Fibroblast of skin of left quadriceps (primary cell): ENCODE measurements at regions not wholly inside any gene's neighbourhood (a gene's known extent, or its start where the extent isn't known, plus 50 kb on each side); places are given as distances from the start of the nearest gene placed in this dataset.

ENCODE experiments used
- DNase-seq, 2 experiments: peaks; one replicate each; pipeline ENCODE4 v3.0.0-alpha.2; 2013; ENCODE audit warnings: low read depth in 2 of 2

DNA sequence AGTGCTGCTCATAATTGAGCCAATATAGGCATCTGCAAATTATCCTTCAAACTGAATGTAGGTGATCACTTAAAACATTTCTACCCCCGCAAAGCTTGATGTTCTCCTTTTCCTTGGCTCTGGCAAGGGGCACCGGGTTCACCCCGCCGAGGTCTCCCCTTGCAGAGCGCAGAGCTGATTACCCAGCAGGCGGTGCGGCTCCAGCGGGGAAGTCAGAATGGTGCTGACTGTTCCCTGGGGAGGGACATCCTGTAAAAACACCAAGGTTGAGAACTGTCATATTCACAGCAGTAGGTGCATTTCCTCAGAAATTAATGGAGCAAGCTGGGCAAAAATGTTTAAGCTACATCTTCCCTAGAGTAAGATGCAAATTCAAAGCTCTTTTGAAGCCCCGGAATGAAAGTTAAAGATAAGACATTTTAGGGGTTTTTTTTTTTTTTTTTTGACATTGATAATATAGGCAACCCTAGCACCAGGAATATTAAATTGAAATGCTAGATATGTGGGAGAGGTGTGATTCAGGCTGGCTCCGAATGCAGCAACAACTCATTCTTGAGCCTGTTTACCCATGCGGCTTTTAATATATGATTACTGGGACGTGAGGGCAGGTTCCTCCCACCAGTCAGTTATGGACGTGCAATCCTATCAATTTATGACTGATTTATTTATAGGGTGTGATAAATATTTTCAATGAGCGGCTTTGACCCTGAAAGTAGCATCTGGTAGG is 767.3 kb upstream of the TENM3 start:
- no peak for DNase-seq

- peak; percentile 13 to 14 for DNase-seq
Measured at GRCh38 chr4:181476508-181476890, 766.7 kb upstream of the TENM3 start.

- no peak for DNase-seq
Measured at GRCh38 chr4:181477591-181477990, 765.6 kb upstream of the TENM3 start.

DNA sequence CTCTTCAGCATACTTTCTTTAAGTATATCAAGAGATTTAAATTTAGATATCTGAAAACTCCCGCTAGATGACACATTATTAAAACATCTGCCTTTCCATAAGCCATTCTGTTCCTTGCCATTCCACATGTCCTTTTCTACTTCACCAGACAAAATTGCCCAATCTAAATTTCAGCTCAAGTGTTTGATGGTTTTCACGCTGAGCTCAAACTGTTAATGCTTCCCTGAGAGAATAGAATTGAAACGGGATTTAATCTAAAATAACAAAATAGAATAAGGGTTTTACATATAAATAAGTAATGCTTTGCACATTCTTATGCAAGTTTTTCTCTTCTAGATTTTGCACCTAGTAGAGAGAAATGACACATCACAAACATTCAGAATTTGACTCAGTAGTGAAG is 764.5 kb upstream of the TENM3 start:
- no peak for DNase-seq

- no peak for DNase-seq
Measured at GRCh38 chr4:181479141-181479540, 764.1 kb upstream of the TENM3 start.

DNA sequence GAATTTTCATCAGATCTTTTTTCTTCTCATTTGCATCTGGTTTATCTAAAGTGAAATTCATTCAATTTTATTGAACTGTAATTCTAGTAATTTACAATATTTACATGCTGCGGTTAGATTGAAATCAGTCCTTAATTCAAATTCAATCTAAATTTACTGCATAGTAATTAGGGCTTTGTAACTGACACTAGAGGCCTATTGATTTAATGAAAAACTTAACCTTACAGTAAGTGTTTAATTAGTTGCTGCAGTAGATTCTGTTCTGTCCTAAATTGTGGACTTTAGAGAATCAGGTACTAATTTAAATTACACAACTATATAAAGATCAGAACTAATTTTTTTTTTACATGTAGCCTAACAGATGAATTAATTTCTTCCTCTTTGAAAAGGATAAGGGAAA is 758.8 kb upstream of the TENM3 start:
- no peak for DNase-seq

- DNase-seq, result no peak
Measured at GRCh38 chr4:181488926-181489325, 754.3 kb upstream of the TENM3 start.

GRCh38 chr4:181498148-181498547 is 745.1 kb upstream of the TENM3 start:
- DNase-seq, result no peak

DNA sequence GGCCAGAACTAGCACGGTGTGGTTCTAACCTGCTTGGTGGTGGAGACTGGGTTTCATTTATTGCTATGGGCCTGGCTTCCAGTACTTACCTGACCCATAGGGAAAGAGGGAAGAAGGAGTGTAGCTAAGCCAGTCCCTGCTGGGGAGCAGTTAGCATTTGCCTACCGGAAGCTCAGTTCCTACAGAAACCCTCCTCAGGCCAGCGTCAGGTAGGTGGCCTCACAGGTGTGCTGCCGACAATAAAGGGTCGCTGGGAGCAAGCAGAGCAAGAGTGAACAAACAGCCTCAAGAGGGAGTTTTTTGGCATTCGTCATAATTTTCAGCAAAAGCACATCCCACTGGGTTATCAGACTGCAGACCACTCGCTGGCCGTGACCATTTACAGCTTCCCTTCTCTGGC is 740.6 kb upstream of the TENM3 start:
- DNase-seq, result no peak

DNA sequence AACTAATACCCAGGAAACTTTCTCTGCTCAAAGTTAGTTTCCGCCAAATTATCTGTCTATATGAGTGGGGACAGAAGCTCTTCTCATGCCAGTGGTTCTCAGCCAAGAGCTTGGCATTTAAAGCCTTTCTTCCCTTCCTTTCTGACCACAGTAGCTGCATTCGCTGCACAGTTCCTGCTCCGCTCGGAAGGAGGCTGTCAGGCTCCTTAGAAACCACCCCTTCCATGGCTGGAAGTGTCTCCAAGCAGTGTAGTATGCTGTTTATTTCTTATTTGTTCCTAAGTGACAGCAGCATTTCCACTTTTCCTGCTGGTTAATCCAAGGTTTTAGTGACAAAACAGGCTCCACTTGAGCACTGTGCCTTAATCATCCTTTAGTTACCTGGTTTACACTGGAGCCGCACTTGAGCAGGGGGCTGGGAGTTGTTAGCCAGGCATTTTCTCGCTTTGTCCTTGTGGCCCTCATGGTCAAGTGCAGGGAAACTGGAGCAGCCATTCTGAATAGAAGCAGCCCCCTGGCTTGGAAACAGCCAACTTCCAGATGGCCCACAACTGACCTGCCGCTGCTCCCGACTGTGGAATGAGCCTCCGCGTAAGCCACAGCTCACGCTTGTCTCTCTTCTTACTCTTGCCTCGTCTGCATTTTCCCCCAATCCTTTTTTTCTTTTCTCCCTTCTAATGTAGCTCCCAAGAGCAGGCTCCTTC is 739.4 kb upstream of the TENM3 start:
- no peak for DNase-seq

- DNase-seq, result no peak
Measured at GRCh38 chr4:181504924-181505323, 738.3 kb upstream of the TENM3 start.

DNA sequence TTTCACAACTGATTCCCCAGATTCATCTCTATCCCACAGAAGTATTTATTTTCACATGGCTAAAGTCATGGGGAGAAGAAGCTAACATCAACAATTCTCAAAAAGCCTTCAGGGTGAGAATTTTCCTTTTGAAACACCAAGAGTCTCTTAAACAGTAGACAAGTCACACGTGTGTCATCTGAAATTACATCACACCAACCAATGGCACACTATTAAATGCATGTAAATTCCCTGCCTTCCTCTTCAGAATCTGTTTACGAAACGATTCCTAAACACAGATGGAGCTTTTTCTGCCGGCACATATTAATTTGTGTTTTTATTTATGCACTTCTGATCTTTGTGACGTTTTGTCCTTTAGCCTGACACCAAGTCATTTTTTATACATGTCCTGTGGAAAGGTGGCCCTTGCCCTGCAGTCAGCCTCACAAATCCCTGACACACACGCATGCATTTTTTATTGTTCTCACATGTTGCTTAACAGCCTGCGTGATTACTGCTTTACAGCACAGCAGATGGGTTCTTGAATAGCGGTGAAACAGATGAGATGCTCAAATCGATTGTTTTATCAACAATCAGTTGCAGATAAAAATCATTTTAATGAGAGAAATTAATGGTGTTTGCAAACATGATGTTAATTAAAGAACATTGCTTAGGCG is 735.9 kb upstream of the TENM3 start:
- no peak for DNase-seq

- no peak for DNase-seq
Measured at GRCh38 chr4:181507938-181508337, 735.3 kb upstream of the TENM3 start.

- DNase-seq, result no peak
Measured at GRCh38 chr4:181508601-181509000, 734.6 kb upstream of the TENM3 start.

GRCh38 chr4:181509073-181509472 is 734.1 kb upstream of the TENM3 start:
- DNase-seq, result no peak

- DNase-seq, result no peak
Measured at GRCh38 chr4:181517491-181517890, 725.7 kb upstream of the TENM3 start.

DNA sequence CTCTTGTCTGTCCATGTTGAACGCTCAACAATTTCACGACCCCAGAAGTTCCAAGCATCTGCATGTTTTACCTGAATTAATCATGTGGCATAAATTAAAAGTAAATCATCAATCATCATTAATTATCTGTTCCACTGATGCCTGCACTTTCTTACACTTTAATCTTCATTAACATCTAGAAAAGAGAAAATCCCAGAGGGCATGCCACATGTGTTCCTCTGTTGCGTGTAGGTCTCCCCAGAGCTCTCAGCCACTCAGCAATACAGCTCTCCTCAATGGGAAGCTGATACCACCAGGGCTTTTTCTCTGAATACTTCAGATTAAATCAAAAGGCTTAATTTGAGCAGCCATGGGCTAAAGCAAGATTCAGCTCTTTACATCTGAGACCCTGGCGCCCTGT is 722.4 kb upstream of the TENM3 start:
- no peak for DNase-seq

GRCh38 chr4:181523973-181524372 is 719.2 kb upstream of the TENM3 start:
- no peak for DNase-seq

DNA sequence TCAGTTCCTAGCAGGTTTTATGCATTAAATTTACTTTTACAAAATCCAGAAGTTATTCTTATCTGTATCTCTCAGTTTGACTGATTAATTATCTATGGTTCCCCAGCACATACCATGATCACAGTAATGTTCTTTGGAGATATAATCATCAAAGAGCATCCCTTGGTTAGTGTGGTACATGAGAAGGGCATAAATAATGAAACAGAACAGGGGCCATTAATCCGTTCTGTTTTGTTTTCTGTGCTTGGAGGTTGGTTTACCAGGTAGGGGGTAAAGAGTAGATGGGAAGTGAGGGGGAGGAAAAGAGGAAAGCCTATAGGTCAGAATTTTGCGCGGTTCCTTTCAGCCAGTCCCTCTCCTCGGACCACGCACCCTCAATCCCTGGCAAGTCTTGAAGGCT is 718.7 kb upstream of the TENM3 start:
- no peak for DNase-seq

DNA sequence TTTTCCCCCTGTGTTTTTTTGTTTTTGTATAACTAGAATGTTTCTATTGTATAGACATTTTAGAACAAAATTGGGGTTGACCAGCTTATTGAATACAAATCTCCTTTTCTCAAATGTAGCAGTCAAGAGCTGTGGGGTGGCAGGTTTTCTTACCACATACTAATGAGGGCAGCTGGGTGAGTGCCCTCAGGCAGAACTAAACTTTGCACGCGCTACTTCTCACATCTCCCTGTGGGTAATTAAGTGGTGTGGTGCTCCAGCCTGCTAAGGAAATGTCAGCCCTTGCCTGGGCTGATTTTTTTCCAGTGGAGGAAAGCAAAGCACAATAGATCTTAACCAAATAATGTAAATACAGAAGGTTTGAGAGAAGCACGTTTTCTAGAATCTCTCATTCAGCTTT is 717.6 kb upstream of the TENM3 start:
- no peak for DNase-seq

DNA sequence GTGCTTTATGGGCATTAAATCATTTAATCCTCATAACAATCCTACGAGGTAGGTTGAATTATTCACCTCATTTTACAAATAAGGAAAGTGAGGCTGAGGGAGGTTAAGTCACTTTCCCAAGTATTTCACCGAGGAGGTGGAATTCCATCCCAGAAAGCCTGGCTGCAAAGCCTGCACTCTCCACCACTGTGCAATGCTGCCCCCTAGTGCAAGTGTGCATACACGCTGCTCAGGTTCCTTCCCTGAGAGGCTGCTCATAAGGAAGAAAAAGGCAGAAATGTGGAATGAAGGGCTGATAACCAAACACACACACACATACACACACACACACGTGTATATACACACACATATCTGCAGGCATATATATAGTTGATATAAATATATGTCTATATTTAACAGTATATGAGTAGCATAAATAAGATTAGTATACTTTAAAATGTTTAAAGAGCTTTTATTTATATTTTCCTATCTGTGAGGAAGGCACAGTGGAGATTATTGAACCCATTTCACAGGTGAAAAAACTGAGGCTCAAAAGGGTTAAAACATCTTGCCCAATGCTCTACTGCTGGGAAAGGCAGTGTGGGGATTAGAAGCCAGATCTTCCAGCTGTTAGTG is 714.5 kb upstream of the TENM3 start:
- peak; percentile 60 to 62 for DNase-seq

GRCh38 chr4:181529537-181529936 is 713.7 kb upstream of the TENM3 start:
- no peak for DNase-seq
